GM19023 (cell line): ENCODE measurements at regions not wholly inside any gene's neighbourhood (a gene's known extent, or its start where the extent isn't known, plus 50 kb on each side); places are given as distances from the start of the nearest gene placed in this dataset.

ENCODE experiments used
- ATAC-seq: cut with Tn5 transposase; IDR thresholded peaks from one replicate; pipeline ENCODE4 v1.9.1; 2021; ENCODE audit warnings: mild to moderate bottlenecking, moderate library complexity; ENCODE audit not compliant: unreplicated experiment

DNA sequence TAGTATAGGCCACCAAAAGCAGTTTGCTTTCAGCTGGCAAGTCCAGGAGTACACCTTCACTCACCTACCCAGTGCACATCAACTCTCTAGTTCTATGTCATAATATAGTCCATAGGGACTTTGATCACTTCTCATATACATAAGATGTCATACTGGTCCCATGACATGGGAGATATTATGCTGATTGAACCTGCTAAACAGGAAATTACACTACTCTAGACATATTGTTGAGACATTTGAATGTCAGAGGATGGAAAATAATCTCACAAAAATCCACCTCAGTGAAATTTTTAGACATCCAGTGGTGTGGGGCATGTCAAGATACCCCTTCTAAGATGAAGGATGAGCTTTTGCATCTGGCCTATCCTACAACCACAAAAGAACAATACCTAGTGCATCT lies 322.5 kb downstream of the EN1 start:
- ATAC-seq = no peak

DNA sequence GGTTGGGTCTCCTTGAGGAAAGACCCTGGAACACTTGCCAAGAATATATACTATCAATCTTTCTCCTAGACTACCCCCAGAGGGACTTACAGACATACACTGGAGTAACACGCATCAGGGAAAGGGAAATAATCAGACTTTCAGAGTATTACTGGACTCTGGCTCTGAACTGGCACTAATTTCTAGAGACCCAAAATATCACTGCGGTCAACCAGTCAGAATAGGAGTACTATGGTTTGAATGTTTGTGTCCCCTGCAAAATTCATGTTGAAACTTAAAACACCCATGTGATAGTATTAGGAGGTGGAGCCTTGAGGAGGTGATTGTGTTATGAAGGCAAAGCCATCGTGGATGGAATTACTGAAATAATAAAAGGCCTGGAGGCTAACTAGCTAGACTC lies 323.7 kb downstream of the EN1 start:
- ATAC-seq = no peak

DNA sequence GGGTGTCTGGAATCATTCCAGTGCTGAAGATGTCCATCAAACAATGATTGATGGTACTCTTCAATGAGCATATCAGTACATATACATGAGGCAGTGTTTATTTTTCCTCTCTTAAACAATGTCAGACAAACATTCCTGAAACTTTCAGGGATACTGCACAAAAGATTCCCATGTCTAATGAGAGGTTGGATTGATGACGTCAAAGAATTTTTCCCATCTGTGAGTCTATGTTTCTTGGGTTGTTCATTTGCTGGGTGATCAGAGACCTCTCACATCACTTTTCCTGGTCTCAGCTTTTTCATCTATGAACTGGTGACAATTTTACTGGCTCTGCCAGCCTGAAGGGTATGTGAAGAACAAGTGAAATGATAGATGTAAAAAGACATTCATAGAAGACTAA lies 325.5 kb downstream of the EN1 start:
- no peak for ATAC-seq

DNA sequence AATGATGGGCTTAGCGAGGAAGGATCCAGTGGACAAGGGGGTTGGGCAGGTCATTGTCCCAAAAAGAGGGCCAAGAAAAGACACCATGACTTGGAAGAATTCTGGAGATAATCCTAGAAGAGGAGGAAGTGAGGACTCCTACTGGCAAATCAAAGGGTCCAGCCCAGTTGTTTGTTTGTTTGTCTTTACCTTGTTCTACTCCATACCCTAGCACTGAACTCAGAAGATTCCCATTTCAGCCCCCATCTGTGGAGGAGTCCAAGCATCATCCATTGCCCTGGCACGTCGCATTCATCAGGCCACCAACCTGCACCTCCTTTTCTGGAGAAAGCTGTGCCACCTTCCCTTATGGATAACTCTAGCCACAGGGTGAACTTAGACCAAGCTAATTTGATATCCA lies 326.2 kb downstream of the EN1 start:
- ATAC-seq = no peak

DNA sequence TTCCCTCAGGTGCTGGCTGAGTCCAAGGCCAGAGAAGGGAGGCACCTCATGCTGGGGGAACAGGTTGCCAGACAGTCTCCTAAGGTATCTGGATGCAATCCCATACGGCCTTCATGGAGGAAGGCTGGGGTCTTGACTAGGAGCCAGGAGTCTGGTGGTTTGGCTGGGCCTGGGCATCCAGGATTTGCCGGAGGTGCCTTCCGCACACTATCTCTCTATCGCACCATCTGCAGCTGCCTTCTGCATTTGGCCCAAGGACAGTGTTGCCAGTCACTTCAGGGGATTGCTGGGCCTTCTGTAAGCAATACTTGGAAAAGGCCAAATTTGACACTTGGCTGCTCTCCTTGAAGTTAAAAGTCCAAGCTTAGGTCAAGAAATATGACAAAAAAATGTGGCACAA lies 327.2 kb downstream of the EN1 start:
- no peak for ATAC-seq

DNA sequence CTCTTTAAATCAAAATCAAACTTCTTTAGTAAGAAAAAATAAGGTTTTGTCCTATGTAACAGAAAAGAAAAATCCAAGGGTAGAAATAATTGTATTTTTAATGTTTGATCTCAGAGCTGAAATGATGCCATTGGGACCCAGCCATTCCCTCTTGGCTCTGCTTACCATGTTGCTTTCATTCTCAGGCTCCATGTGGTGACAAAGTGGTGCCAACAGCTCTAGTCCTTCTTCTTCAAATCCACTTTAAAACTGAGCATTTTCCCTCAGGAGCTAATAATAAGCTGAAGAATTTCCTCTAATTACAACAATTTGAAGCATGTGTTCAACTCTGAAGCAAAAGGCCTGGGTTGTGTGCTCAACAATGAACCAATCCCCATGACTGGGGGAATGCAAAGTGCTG lies 327.9 kb downstream of the EN1 start:
- ATAC-seq = no peak

DNA sequence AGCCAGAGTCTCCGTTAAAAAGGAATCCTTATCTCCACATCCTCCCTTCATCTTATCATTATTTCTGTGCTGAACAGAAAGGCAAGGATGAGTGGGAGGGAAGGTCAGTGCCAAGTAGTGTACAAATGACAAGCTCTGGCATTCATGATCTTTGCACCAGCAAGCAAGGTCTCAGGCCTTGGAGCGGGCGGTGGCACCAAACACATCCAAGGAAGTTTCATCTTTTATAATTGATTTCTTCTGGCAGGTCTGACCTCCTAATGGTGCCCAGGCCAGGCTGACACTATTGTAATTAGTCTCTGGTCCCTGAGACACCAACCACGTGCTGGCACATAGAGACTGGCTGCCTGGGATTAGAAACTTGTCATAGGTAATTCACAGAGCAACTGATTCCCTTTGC lies 336.6 kb downstream of the EN1 start:
- no peak for ATAC-seq

DNA sequence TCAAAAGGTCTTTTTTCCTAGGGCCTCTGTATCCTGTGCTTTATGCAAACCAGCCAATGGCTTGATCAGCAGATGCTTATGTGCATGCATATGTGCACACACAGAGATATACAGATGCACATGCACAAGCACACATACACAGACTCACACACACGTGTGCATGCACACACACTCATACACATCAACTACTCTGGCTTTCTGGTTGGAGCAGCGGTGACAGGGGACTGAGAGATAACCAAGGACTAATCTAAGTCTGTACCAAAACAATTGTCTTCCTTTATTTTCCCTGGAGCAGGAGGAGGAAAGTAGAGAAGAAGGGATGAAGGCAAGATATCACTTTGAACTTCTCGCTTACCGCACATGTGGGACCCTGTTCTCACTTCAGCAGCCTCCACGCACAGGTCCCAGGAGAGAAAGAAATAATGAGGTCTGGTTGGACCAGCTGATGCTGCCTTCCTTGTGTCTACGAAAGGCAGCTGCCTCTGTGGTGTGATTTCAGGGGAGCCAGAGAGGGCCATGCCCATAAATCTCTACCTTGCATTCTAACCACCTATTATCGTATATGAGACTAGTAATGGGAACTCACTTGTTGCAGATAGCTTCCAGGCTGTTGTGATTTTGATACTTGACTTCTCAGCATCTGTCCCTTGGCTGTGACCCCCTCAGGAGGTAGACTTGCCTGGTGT lies 338.0 kb downstream of the EN1 start:
- ATAC-seq = no peak

DNA sequence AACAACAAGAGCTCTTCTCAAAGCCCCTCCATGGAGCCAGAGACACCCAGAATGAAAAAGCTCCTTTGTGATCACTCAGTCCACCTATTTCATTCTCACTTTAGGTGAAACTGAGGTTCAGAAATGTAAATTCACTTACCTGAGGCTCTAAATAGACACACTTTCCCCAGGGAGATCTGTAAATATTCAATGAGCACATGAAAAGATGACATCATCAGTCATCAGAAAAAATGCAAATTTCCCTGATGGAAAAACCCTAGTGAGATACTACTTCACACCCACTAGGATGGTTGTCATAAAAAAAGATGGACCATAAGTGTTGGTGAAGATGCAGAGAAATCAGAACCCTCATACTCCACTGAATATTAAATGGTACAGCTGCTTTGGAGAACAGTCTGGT lies 339.2 kb downstream of the EN1 start:
- no peak for ATAC-seq

DNA sequence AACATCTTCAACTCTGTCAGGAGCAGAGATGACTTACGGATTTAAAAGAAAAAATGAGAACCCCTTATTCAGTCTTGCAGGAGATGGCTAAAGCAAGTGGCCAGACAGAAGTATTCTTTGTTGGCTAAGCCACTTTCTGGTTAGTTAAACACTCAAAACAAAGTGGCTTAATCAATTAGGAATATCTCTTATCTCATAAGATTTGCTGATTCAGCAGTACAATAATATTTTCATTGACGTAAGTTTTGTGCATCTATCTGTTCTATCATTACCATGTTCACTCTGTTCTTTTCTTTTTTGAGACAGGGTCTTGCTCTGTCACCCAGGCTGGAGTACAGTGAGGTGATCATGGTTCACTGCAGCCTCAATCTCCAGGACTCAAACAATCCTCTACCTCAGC lies 342.0 kb downstream of the EN1 start:
- ATAC-seq = no peak

DNA sequence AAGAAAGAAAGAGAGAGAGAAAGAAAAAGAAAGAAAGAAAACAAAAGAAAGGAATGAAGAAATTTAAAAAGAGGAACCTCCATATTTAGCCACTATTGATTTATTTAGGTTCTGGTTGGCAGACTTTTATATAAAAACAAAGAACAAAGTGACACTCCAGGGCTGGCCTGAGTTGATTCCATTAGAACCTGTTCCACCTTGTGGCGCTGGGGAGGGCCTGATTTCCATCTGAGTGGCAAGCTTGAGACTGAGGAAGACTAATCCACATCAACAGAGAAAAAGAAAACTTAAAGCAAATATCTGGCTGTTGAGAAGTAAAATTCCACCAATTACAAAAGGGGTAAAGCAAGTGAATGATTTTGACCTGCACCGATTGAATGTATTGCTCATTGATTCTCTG lies 345.3 kb downstream of the EN1 start:
- no peak for ATAC-seq

DNA sequence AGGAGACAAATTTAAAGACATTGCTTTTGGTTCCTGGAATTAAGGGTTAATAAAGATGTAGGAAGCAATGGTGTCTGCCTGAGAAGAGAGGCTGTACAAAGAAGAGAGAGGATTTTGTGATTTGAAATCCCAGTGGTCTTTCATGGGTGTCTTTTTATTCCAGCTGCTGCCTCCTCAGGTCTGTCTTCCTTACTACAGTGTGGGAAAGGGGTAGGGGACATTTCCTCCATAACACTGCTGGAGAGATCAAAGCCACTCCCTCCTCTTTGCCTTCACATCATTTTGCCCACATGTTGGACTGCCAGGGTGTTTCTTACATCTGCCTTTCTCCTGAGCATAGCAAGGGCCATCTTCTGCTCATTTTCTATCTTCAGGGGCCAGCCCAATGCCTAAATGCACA lies 348.5 kb downstream of the EN1 start:
- no peak for ATAC-seq

DNA sequence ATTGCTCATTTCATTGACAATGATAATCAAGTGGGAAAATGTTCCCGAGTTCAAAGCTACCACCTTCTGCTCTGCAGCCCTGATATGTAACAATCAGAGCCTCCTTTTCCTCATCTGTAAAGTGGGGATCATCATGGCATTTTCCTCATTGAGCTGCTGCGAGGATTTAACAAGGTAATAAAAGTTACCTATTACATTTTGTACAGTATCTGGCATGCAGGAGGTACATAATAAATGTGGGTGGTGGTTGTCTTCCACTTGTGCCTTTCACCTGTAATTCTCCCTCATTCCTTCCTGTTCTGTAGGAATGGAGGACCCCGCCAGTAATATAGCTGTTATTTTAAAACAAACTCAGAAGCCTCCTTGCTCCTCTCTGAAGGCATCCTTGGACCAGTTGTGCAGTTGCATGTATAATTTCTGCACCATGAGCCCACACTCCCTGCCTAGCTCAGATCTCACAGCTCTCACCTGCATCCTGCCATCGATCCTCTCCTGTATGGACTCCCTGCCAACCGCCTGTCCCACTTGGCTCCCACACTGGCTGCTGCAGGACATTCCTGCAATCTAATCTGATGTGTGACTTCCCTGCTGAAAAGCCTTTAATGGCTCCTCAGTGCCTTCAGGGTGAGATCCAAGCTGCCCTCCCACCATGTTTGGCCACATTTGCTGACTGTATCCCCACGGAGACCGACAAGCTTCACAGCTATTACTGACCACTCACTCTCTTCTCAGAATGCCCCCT lies 350.4 kb downstream of the EN1 start:
- no peak for ATAC-seq

DNA sequence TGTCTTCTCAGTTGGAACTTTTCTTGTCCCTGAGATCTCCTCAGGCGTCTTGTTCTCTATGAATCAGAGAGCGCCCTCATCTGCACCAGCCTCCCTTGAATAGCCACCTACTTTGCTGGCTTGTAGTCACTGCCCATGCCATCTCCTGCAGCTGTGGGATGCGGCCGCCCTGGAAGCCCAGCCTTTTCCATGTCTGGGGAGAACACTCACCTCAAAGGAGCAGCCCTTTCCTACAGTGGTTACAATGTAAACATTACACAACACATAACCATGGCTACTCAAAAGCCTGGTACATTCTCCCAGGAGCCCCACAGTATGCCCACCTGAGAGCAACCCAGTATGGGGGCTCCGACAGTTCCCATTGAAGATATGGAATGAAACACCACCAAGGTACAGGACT lies 351.0 kb downstream of the EN1 start:
- ATAC-seq = no peak

DNA sequence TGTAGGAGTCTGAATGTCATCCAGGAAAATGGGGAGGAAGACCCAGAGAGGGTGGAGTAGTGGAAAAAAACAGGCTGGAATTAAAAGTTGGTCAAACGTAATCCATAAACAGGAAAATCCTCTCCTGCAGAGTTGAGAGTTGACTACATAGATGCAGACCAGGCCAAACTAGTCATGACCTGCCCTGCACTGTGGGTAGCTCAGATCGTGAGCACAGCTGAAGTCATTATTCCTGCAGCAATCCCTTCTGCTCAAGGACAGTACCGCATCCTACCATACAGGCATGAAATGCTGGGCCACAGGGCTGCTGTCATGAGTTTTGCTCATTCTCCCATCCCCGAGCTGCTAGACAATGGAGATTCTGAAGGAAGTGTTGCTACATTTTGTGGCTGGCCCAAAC lies 352.2 kb downstream of the EN1 start:
- no peak for ATAC-seq

DNA sequence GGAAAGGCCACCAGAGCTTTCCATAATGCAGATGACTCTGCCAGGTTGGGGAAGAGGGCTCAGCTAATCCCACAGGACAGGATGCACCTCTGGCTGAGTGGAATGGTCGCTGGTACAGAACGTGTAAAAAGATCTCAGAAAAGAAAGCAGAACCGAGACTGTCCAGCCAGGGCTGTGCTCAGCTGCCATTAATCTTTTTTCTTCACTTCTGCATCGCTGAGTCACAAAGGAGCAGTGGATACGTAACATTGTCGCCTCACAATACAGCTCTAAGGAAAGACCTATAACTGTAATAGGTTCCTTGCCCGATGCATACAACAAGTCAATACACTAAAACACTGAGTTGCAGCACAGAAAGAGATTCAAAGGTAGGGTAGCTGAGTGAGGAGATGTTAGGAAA lies 354.2 kb downstream of the EN1 start:
- no peak for ATAC-seq

DNA sequence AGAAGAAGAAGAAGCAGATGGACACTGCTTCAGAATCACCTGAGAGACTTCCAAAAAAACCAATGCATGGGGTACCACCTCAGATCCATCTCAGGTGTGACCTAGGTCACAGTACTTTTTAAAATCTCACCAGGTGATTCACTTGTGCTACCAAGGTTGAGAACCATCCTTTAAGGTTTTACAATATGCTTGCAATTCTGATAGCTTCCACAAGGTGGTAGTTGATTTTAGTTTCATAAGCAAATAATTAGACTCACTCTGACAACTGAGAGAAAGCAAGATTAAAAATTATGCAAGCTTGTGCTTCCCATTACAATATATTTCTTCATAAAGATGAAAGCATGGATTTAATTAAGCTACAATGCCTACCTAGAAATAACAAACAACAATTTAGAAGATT lies 355.1 kb downstream of the EN1 start:
- no peak for ATAC-seq

DNA sequence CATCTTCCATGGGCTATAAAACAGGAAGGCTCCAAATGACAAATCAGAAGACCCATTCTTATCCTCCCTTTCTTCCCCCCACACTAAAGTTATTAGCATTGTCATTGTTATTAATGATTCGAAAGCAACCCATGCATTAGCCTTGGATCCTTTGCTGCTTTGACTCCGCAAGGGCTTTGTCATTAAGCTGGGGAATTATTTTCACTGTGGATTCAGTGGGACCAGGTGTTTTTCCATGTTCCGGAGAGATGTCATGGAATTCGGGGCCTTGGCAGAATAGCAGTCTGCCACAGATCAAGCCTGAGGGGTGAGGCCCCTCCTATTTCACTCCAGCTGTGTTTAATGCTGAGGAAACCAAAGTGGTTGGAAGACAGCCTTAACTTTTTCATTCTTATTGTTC lies 357.1 kb downstream of the EN1 start:
- no peak for ATAC-seq

DNA sequence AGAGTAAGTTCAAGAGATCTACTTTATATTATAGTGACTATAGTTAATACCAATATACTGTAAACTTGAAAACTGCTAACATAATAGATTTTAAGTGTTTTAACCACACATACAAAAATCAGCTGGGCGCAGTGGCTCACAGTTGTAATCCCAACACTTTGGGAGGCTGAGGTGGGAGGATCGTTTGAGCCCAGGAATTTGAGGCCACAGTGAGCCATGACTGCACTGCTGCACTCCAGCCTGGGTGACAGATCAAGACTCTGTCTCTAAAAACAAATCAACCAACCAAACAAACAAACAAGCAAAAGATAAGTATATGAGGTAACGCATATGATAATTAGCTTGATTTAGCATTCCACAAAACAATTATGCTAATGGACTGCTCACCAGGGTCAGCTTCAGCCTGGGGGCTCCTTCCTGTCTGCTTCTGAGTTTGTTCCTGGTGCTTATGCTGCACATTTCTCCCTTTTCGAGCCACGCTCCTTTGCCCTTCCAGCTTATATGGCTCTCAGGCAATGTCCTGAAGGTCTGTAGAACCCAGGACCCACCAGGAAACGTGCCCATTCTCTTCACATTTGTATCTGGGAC lies 357.6 kb downstream of the EN1 start:
- ATAC-seq = no peak

DNA sequence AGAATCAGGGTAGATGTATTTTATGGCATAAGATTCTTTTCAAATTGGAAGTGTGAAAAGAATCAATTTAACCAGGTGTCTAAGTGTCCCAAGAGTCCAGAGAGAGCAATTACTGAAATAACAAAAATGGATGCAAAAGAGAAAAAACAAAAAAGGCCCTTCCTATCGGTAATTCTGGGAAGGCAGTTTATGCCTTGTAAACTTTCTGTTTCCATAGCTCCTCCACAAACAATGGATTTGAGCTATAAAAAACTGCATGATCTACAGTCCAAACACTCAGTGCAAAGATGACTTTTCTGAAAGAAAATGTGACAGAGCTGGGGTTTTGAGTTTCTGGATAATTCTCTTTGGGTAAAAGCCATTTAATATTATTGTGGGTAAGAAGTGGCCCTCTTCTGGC lies 366.1 kb downstream of the EN1 start:
- no peak for ATAC-seq

DNA sequence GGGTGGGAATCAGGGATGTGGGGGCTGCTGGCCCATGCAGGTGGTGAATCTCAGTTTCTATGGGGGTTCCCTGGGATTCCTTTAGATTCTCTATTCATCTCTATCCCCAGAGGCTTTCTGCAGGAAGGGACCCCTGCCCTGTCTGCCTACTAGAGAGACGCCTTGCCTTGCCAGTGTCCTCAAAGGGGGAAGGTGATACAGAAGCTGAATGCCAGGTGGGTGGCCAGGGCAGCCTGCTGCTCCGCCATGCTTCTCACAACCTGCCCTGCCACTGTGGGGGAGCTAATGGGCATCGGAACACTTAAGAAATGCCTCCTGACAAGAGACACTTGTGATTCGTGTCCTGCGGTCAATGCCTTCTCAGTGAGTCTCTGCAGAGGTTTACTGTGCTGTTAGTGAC lies 368.4 kb downstream of the EN1 start:
- ATAC-seq = no peak

DNA sequence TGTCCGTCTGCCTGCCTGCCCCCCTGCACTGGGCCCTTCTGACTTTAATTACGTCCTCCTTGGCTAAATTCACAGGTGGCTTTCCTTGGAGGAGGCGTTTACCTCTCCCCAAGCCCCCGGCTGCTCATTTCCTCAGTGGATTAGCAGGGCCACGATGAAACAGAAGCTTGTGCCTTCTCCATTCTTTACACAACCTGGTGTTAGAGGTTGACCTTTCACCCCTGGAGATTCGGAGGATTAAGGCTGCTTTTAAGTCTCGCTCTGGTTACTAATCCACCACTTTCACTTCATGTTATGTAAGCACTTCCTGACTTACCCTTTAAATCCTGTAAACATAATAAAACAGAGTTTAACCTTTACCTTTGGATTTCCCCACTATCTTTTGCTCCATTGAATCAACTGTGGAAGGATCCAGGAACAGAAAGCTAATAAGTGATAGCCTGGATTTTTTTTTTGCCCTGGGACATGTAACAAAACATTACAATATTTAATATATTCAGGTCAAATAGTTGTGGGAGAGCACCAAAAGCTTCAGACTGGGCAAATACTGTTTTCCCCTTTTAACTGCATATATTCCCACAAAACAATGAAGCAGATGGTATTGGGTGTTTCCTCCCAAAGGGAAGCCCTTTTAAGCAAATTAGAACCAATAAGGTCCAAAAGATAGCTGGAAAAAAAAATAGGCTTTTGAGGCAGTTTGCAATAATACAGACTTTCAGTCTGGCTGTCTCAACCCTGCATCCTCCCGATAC lies 370.2 kb downstream of the EN1 start:
- no peak for ATAC-seq
